MM.1S (cell line): ENCODE measurements at regions not wholly inside any gene's neighbourhood (a gene's known extent, or its start where the extent isn't known, plus 50 kb on each side); places are given as distances from the start of the nearest gene placed in this dataset.

ENCODE experiments used
- DNase-seq: peaks from one replicate; pipeline ENCODE4 v3.0.0-alpha.2; 2015
- H2AFZ ChIP-seq: fragments of 300-600 bp; sonication (generic); 2 replicates; pipeline ENCODE4 v1.6.0; 2016; ENCODE audit warnings: antibody characterized with exemption, low read length
- H3F3A ChIP-seq: fragments of 300-600 bp; sonication (generic); 2 replicates; pipeline ENCODE4 v1.6.1; 2016; ENCODE audit warnings: mild to moderate bottlenecking, antibody characterized with exemption, low read length, moderate library complexity, mixed read lengths; ENCODE audit not compliant: insufficient read depth
- H3K27ac ChIP-seq: fragments of 300-600 bp; sonication (generic); 2 replicates; pipeline ENCODE4 v1.5.1; 2016; ENCODE audit warnings: mild to moderate bottlenecking, low read length
- H3K27me3 ChIP-seq: fragments of 300-600 bp; sonication (generic); replicated peaks from 2 replicates; pipeline ENCODE4 v1.6.0; 2016; ENCODE audit warnings: low read length; ENCODE audit not compliant: insufficient read depth
- H3K36me3 ChIP-seq: fragments of 300-600 bp; sonication (generic); replicated peaks from 2 replicates; pipeline ENCODE4 v1.6.1; 2016; ENCODE audit warnings: mild to moderate bottlenecking, low read length, mixed read lengths; ENCODE audit not compliant: insufficient read depth
- H3K4me1 ChIP-seq: fragments of 300-600 bp; sonication (generic); 2 replicates; pipeline ENCODE4 v1.6.1; 2016; ENCODE audit warnings: low read length, mixed read lengths
- H3K4me2 ChIP-seq: fragments of 300-600 bp; sonication (generic); 2 replicates; pipeline ENCODE4 v1.6.0; 2016; ENCODE audit warnings: low read depth, low read length
- H3K4me3 ChIP-seq: fragments of 300-600 bp; sonication (generic); 2 replicates; pipeline ENCODE4 v1.5.1; 2016; ENCODE audit warnings: low read length, mixed read lengths
- H3K79me2 ChIP-seq: fragments of 300-600 bp; sonication (generic); 2 replicates; pipeline ENCODE4 v1.6.1; 2016; ENCODE audit warnings: mixed run types, low read length, mixed read lengths
- H3K9ac ChIP-seq: fragments of 300-600 bp; sonication (generic); 2 replicates; pipeline ENCODE4 v1.6.1; 2016; ENCODE audit warnings: low read length, mixed read lengths
- H3K9me2 ChIP-seq: fragments of 300-600 bp; sonication (generic); replicated peaks from 2 replicates; pipeline ENCODE4 v1.6.1; 2016; ENCODE audit warnings: mild to moderate bottlenecking, low read length, mixed read lengths; ENCODE audit not compliant: insufficient read depth
- H3K9me3 ChIP-seq: fragments of 300-600 bp; sonication (generic); replicated peaks from 2 replicates; pipeline ENCODE4 v1.6.1; 2016; ENCODE audit warnings: mild to moderate bottlenecking, low read length, mixed read lengths; ENCODE audit not compliant: insufficient read depth
- H4K20me1 ChIP-seq: fragments of 300-600 bp; sonication (generic); 2 replicates; pipeline ENCODE4 v1.6.1; 2016; ENCODE audit warnings: mild to moderate bottlenecking, low read length, moderate library complexity, mixed read lengths; ENCODE audit not compliant: insufficient read depth
- CTCF ChIP-seq: fragments of 300-600 bp; sonication (generic); IDR thresholded peaks from 2 replicates; pipeline ENCODE4 v1.5.1; 2016; ENCODE audit warnings: antibody characterized with exemption, low read length, mixed read lengths
- EZH2 ChIP-seq: fragments of 300-600 bp; sonication (generic); optimal IDR thresholded peaks from 2 replicates; pipeline ENCODE3; 2017; ENCODE audit warnings: low read depth, mild to moderate bottlenecking, antibody characterized with exemption, low read length, mixed read lengths
- EZH2phosphoT487 ChIP-seq: fragments of 300-600 bp; sonication (generic); IDR thresholded peaks from 2 replicates; pipeline ENCODE4 v1.6.1; 2018; ENCODE audit warnings: antibody characterized with exemption, low read length

GRCh38 chr3:31432897-31433678 is 99.6 kb upstream of the STT3B start:
- Histone ChIP-seq H3K4me3 (no peak overlapping the region), H3K27me3 (no peaks in the 10 kb centered on the region), H3K4me1 (no peaks in the 10 kb centered on the region), H3K9me2 (no peaks in the 10 kb centered on the region), H3K36me3 (no peaks in the 10 kb centered on the region), H3K27ac (no peak overlapping the region), H3K9me3 (no peaks in the 10 kb centered on the region), H4K20me1 (no peaks in the 10 kb centered on the region), H2AFZ (no peak overlapping the region), H3K79me2 (no peaks in the 10 kb centered on the region), H3K9ac (no peak overlapping the region), H3F3A (no peaks in the 10 kb centered on the region), H3K4me2 (no peak overlapping the region)
- TF ChIP-seq CTCF (no peak), EZH2phosphoT487 (no peak), EZH2 (no peak)
- DNase-seq: no peak

GRCh38 chr3:31433679-31433992 is 99.1 kb upstream of the STT3B start:
- Histone ChIP-seq H3K9me2 (no peaks in the 10 kb centered on the region), H3K27me3 (no peaks in the 10 kb centered on the region), H3K79me2 (no peaks in the 10 kb centered on the region), H4K20me1 (no peaks in the 10 kb centered on the region), H3K4me3 (no peak overlapping the region), H3K27ac (no peak overlapping the region), H3K4me1 (0 out of 2 replicates have a peak, but pooled peaks cover under 1% of the 10 kb centered on the region), H3K4me2 (no peak overlapping the region), H3K9ac (no peak overlapping the region), H3K36me3 (no peaks in the 10 kb centered on the region), H2AFZ (no peak overlapping the region), H3F3A (no peaks in the 10 kb centered on the region), H3K9me3 (no peaks in the 10 kb centered on the region)
- TF ChIP-seq CTCF (no peak), EZH2phosphoT487 (no peak), EZH2 (no peak)
- no peak for DNase-seq

GRCh38 chr3:31434819-31435218 is 97.9 kb upstream of the STT3B start:
- H3K9me3 ChIP-seq: no peaks in the 10 kb centered on the region
- H4K20me1 ChIP-seq: no peaks in the 10 kb centered on the region
- no peak overlapping the region for H3K27ac ChIP-seq
- peaks cover 12% of the 10 kb centered on the region for H3K4me1 ChIP-seq
- no peak for DNase-seq
- no peak overlapping the region for H3K4me3 ChIP-seq
- TF ChIP-seq CTCF (no peak), EZH2phosphoT487 (no peak), EZH2 (no peak)
- H3K9ac ChIP-seq: no peak overlapping the region
- H3F3A ChIP-seq: no peaks in the 10 kb centered on the region
- H2AFZ ChIP-seq: no peak overlapping the region
- no peaks in the 10 kb centered on the region for H3K79me2 ChIP-seq
- H3K27me3 ChIP-seq: no peaks in the 10 kb centered on the region
- H3K36me3 ChIP-seq: no peaks in the 10 kb centered on the region
- H3K4me2 ChIP-seq: no peak overlapping the region
- no peaks in the 10 kb centered on the region for H3K9me2 ChIP-seq
